A673 (cell line): ENCODE measurements at regions not wholly inside any gene's neighbourhood (a gene's known extent, or its start where the extent isn't known, plus 50 kb on each side); places are given as distances from the start of the nearest gene placed in this dataset.

Experiments
- CTCF ChIP-seq: fragments of 300-800, 200-600 bp; sonication (generic); conservative IDR thresholded peaks from 2 replicates; pipeline ENCODE4 v1.5.1; 2017; ENCODE audit warnings: low read depth, mild to moderate bottlenecking, antibody characterized with exemption, low read length, moderate library complexity, mixed read lengths
- EZH2 ChIP-seq: fragments of 200-600 bp; sonication (generic); IDR thresholded peaks from 2 replicates; pipeline ENCODE4 v1.6.1; 2017; ENCODE audit warnings: borderline replicate concordance, low read depth, mild to moderate bottlenecking, mixed read lengths, antibody characterized with exemption, low read length; ENCODE audit not compliant: poor library complexity, severe bottlenecking

- TF ChIP-seq EZH2 (no peak), CTCF (no peak)
These were observed 166.4 kb downstream of the CD24 start for GRCh38 chr6:106807947-106808611.
